Ovary (tissue), 3 donors: ENCODE measurements at regions not wholly inside any gene's neighbourhood (a gene's known extent, or its start where the extent isn't known, plus 50 kb on each side); places are given as distances from the start of the nearest gene placed in this dataset.

Source experiments
- CTCF ChIP-seq, 3 donors: fragments of 450-650 bp in 2 of 3; fragments of 200-600 bp in 1 of 3; IDR thresholded peaks; one replicate each; pipeline versions ENCODE4 v1.5.1 to v1.8.0; 2016 to 2022; ENCODE audit warnings: antibody characterized with exemption in 3 of 3, mild to moderate bottlenecking in 1 of 3
- POLR2A ChIP-seq: fragments of 450-650 bp; IDR thresholded peaks from one replicate; pipeline ENCODE4 v1.6.1; 2017; ENCODE audit warnings: antibody characterized with exemption, mild to moderate bottlenecking, moderate library complexity
- donor health status: DM: no; HTN: no; CAD: no.

GRCh38 chr13:31522396-31522795, 216.9 kb upstream of the RXFP2 start:
- TF ChIP-seq CTCF (IDR thresholded peaks at IDR 0.05): no peak
- no peak for TF ChIP-seq POLR2A
